WERI-Rb-1 (cell line): ENCODE measurements at regions not wholly inside any gene's neighbourhood (a gene's known extent, or its start where the extent isn't known, plus 50 kb on each side); places are given as distances from the start of the nearest gene placed in this dataset.
"Not testable (repeated sequence)": the region's sequence is repeated elsewhere in the genome, so short reads cannot be mapped to it uniquely, and the experiment has no call there.

ENCODE experiments used
- DNase-seq: peaks from one replicate; pipeline ENCODE4 v3.0.0-alpha.2; 2020
- H3K27ac ChIP-seq: fragments of 250-450 bp; sonication (Bioruptor Pico); 2 replicates; pipeline ENCODE4 v1.5.1; 2020; ENCODE audit warnings: mild to moderate bottlenecking, moderate library complexity
- H3K27me3 ChIP-seq: fragments of 250-450 bp; sonication (Bioruptor Pico); 2 replicates; pipeline ENCODE4 v1.5.1; 2021; ENCODE audit warnings: mild to moderate bottlenecking, low read depth, moderate library complexity; ENCODE audit not compliant: insufficient read depth, severe bottlenecking
- H3K36me3 ChIP-seq: fragments of 250-450 bp; sonication (Bioruptor Pico); 2 replicates; pipeline ENCODE4 v1.5.1; 2020; ENCODE audit warnings: mild to moderate bottlenecking, moderate library complexity
- H3K4me3 ChIP-seq: 2 replicates; pipeline ENCODE4 v1.5.1; 2011; ENCODE audit warnings: low read depth, mild to moderate bottlenecking, control low read depth, low read length
- H3K9me3 ChIP-seq: fragments of 250-450 bp; sonication (Bioruptor Pico); 2 replicates; pipeline ENCODE4 v1.5.1; 2021; ENCODE audit warnings: mild to moderate bottlenecking, moderate library complexity; ENCODE audit not compliant: severe bottlenecking
- TF ChIP-seq, protein P1 (sequence below): IDR thresholded peaks from 2 replicates; pipeline ENCODE4 v1.5.1; 2011; ENCODE audit warnings: low read depth, mild to moderate bottlenecking, control low read depth, inconsistent platforms, low read length

DNA sequence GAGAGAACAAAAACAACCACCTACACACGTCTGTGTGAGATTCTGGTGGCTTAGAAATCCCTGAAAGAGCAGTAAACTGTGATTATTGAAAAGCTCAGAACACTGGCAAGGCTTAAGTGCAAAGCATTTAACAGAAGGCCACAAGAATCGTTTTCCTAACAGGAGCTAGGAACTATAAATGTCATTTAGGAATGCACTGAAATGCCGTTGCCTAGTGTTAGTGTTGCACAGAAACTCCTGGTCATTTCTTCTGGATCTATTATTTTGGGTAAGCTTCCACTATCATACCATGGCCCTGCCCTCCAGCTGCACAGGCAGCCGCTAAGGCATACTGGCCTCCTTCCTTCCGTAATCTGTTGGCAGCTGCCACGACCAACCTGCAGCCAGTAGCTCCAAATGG lies 923.2 kb downstream of the NLGN4X start:
- H3K27me3 ChIP-seq, result no peaks in the 10 kb centered on the region
- DNase-seq, result no peak
- no peak overlapping the region for H3K27ac ChIP-seq
- no peaks in the 10 kb centered on the region for H3K9me3 ChIP-seq
- no peak overlapping the region for H3K4me3 ChIP-seq
- no peaks in the 10 kb centered on the region for H3K36me3 ChIP-seq
- TF ChIP-seq, protein P1, sequence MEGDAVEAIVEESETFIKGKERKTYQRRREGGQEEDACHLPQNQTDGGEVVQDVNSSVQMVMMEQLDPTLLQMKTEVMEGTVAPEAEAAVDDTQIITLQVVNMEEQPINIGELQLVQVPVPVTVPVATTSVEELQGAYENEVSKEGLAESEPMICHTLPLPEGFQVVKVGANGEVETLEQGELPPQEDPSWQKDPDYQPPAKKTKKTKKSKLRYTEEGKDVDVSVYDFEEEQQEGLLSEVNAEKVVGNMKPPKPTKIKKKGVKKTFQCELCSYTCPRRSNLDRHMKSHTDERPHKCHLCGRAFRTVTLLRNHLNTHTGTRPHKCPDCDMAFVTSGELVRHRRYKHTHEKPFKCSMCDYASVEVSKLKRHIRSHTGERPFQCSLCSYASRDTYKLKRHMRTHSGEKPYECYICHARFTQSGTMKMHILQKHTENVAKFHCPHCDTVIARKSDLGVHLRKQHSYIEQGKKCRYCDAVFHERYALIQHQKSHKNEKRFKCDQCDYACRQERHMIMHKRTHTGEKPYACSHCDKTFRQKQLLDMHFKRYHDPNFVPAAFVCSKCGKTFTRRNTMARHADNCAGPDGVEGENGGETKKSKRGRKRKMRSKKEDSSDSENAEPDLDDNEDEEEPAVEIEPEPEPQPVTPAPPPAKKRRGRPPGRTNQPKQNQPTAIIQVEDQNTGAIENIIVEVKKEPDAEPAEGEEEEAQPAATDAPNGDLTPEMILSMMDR, result no peak

DNA sequence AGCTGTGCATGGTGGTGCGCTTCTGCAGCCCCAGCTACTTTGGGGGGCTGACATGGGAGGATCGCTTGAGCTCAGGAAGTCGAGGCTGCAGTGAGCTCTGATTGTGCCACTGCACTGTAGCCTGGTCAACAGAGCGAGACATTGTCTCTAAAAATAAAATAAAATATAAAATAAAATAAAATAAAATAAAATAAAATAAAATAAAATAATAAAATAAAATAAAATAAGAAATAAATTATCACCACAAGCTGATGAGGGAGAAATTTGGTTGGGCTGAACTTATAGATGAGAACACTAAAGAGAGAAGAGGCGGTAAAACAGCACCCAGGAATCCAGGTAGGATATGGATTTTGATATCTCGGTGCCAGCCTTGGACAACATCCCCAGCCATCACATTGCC lies 933.7 kb downstream of the NLGN4X start:
- Histone ChIP-seq H3K27ac (no peak overlapping the region), H3K9me3 (no peaks in the 10 kb centered on the region), H3K27me3 (peaks cover 19% of the 10 kb centered on the region), H3K36me3 (no peaks in the 10 kb centered on the region), H3K4me3 (no peak overlapping the region)
- DNase-seq, result no peak
- TF ChIP-seq, protein P1, result no peak

DNA sequence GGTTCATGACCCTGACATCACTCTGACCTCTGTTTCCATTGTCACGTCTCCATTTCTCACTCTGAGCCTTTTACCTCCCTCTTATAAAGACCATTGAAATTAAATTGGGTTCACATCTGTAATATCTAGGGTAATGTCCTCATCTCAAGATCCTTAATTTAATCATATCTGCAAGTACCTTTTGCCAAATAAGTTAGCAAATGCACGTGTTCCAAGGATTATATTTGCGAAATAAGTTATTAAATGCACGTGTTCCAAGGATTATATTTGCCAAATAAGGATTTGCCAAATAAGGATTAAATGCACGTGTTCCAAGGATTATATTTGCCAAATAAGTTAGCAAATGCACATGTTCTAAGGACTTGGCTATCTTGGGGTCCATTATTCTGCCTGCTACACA lies 938.0 kb downstream of the NLGN4X start:
- H3K9me3 ChIP-seq, result no peaks in the 10 kb centered on the region
- TF ChIP-seq, protein P1, result no peak
- peaks cover 14% of the 10 kb centered on the region for H3K27me3 ChIP-seq
- no peak overlapping the region for H3K4me3 ChIP-seq
- no peak for DNase-seq
- no peak overlapping the region for H3K27ac ChIP-seq
- H3K36me3 ChIP-seq, result no peaks in the 10 kb centered on the region

DNA sequence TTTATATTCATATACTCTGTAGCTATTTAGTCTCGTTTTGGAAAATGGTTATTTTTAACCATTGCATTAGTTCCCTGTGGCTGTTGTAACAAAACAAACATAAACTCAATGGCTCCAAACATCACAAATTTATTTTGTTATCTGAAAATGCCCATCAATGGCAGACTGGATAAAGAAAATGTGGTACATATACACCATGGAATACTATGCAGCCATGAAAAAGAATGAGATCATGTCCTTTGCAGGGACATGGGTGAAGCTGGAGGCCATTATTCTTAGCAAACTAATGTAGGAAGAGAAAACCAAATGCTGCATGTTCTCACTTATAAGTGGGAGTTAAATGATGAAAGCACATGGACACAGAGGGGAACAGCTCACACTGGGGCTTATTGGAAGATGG lies 938.7 kb downstream of the NLGN4X start:
- H3K27me3 ChIP-seq, result peaks cover 19% of the 10 kb centered on the region
- not testable (repeated sequence) for H3K9me3 ChIP-seq, DNase-seq, H3K27ac ChIP-seq, H3K36me3 ChIP-seq, H3K4me3 ChIP-seq

DNA sequence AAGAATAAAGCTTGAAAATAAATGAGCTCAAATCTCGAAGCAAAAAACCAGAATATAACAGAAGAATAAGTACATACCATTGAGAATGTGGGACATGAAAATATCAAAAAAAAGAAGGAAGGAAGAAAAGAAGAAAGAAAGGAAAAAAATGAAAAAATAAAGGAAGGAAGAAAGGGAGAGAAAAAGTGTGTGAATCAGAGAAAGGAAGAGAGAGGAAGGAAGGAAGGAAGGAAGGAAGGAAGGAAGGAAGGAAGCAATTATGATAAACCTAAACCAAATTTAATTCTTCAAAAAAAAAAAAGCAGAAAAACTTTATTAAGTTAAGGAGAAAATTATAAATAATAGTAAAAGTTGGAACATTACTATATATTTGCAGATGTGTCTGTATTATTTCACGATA lies 949.8 kb downstream of the NLGN4X start:
- no peak overlapping the region for H3K27ac ChIP-seq
- no peaks in the 10 kb centered on the region for H3K9me3 ChIP-seq
- peaks cover 34% of the 10 kb centered on the region for H3K27me3 ChIP-seq
- no peak for DNase-seq
- H3K4me3 ChIP-seq, result no peak overlapping the region
- TF ChIP-seq, protein P1, result no peak
- no peaks in the 10 kb centered on the region for H3K36me3 ChIP-seq

DNA sequence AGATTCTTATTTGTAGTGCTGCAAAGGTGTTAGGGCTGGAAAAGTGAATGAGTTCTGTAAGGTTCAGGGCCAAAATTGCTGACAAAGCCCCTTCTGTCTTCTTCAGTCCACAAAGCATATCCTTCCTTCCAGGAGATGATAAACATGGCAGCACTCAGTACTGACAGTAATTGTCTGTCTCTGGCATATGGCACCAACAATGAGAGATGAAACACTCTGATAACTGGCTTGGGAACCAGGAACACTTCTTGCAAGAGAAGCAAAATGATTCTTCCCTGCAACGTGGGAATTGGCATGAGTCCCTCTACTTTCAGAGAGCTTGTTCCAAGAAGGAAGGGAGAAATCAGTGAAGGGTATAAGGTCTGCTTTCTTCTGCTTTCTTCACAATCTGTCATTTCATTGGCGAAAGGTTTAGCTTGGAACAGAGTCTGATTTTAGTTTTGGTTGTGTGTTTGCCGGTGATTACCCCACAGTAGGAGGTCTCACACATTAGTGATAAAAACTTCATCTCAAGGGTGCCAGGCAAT lies 963.3 kb downstream of the NLGN4X start:
- Histone ChIP-seq H3K27me3 (peaks cover 41% of the 10 kb centered on the region), H3K27ac (no peak overlapping the region), H3K36me3 (no peaks in the 10 kb centered on the region), H3K4me3 (no peak overlapping the region), H3K9me3 (no peaks in the 10 kb centered on the region)
- DNase-seq, result no peak
- TF ChIP-seq, protein P1, result no peak
